ENCODE measurements at regions not wholly inside any gene's neighbourhood (a gene's known extent, or its start where the extent isn't known, plus 50 kb on each side); places are given as distances from the start of the nearest gene placed in this dataset.

- no peak for TF ChIP-seq POLR2AphosphoS5 (IDR thresholded peaks at IDR 0.05)
- no peak for TF ChIP-seq CTCF (IDR thresholded peaks at IDR 0.05)
- TF ChIP-seq POLR2A (IDR thresholded peaks at IDR 0.05; ENCODE audit: low read depth), result no peak
These were observed 189.5 kb upstream of the NTF3 start for GRCh38 chr12:5242440-5242839.

All from esophagus muscularis mucosa (tissue), 3 donors.